ENCODE measurements at regions not wholly inside any gene's neighbourhood (a gene's known extent, or its start where the extent isn't known, plus 50 kb on each side); places are given as distances from the start of the nearest gene placed in this dataset.

DNA sequence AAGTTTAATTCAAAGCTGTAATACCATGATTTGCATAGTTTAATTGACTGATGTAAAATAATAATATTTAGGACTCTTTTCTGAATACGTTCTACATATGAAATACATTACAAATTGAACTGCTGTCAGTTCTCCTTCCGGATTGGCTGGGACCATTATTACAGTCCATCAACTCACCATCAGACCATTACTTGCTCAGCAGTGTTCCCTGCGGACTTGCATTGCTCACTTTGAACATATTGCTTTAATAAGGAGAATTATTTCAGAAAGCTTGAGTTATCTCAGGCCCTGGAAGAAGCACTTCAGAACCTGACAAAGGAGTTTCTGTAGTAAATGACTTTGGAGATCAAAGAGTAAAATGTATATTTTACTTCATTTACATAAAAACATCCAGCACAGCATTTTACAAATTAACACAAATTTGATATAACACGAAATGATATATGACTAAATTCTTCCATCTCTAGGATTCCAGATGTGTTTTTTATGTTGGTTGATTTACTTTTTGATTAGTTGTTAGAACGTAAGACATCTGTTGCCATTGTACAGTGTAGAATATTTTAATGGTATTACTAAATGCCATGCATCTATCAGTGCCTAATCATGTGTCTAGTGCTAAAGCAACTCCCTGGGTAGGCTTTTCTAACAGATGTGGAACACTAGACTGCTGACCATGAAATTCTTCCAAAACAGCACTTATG is 418.5 kb upstream of the SEMA3A start:
- Histone ChIP-seq H3K36me3 (ENCODE audit: control insufficient read depth, insufficient read depth, low read length) (no peaks in the 10 kb centered on the region), H3K4me3 (ENCODE audit: low read depth, low read length) (no peak overlapping the region), H3K27me3 (ENCODE audit: control insufficient read depth, insufficient read depth, low read length) (no peaks in the 10 kb centered on the region)
- FAIRE-seq (no peak), DNase-seq (ENCODE audit: low read depth) (no peak)
- TF ChIP-seq, protein P1, sequence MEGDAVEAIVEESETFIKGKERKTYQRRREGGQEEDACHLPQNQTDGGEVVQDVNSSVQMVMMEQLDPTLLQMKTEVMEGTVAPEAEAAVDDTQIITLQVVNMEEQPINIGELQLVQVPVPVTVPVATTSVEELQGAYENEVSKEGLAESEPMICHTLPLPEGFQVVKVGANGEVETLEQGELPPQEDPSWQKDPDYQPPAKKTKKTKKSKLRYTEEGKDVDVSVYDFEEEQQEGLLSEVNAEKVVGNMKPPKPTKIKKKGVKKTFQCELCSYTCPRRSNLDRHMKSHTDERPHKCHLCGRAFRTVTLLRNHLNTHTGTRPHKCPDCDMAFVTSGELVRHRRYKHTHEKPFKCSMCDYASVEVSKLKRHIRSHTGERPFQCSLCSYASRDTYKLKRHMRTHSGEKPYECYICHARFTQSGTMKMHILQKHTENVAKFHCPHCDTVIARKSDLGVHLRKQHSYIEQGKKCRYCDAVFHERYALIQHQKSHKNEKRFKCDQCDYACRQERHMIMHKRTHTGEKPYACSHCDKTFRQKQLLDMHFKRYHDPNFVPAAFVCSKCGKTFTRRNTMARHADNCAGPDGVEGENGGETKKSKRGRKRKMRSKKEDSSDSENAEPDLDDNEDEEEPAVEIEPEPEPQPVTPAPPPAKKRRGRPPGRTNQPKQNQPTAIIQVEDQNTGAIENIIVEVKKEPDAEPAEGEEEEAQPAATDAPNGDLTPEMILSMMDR (IDR thresholded peaks at IDR 0.05; ENCODE audit: insufficient read depth, low read length, severe bottlenecking): no peak

DNA sequence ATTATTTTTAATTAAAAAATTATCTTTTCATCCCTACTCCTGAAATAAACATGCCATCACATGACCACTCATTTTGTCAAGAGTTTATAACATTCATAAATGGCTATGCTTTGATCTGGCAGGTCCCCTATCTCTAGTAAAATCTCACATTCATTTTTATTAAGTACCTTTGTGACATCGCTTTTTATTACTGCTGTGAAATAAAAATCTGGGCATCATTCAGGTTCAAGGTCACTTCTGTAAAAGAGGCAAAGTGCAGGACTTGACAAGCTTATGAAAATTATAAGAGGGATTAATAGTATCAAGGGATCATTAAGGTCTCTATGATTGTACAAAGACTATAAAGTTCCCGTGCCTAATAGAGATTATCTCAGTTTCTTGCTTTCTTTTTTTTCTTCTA is 416.8 kb upstream of the SEMA3A start:
- Histone ChIP-seq H3K27me3 (ENCODE audit: control insufficient read depth, insufficient read depth, low read length) (no peaks in the 10 kb centered on the region), H3K36me3 (ENCODE audit: control insufficient read depth, insufficient read depth, low read length) (no peaks in the 10 kb centered on the region), H3K4me3 (ENCODE audit: low read depth, low read length) (no peak overlapping the region)
- TF ChIP-seq, protein P1 (IDR thresholded peaks at IDR 0.05; ENCODE audit: insufficient read depth, low read length, severe bottlenecking): no peak
- FAIRE-seq (no peak), DNase-seq (ENCODE audit: low read depth) (no peak)

DNA sequence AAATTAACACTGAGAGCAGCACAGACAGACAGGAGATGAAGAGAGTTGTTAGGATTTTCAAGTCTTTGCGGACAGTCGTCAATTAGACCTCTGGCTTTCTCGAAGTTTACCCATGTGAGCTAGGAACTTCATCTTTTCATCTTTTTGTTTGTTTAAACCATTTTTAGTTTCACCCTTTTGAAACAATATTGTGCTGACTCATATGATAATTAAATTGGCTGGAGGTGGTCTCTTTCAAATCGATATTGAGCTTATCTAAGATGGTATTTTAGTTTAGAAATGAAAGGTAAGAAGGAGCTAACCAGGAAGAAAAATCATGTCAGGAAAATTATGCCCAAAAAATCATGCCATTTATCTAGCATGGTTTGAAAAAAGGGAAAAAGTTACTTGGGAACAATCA is 415.8 kb upstream of the SEMA3A start:
- FAIRE-seq: no peak
- no peak for DNase-seq (ENCODE audit: low read depth)
- Histone ChIP-seq H3K4me3 (ENCODE audit: low read depth, low read length) (no peak overlapping the region), H3K27me3 (ENCODE audit: control insufficient read depth, insufficient read depth, low read length) (no peaks in the 10 kb centered on the region), H3K36me3 (ENCODE audit: control insufficient read depth, insufficient read depth, low read length) (no peaks in the 10 kb centered on the region)
- TF ChIP-seq, protein P1 (IDR thresholded peaks at IDR 0.05; ENCODE audit: insufficient read depth, low read length, severe bottlenecking): no peak

DNA sequence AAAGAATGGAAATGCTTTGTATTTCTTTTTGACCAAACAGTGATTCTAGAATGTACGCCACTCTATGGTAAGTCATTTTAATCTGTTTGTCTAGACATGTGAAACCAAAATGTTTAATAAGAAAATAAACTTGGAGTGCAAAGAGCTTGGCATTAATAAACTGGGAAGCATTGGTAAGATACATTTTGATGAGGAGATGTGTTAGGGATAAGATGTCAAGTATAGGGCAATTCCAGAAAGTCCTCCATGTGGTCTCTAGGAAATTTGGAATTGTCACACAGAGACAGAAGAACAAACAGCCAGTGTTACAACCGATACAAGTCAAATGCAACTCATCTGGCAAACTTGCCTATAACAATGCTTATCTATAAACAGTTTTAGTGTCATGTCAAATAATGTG is 410.7 kb upstream of the SEMA3A start:
- FAIRE-seq (no peak), DNase-seq (ENCODE audit: low read depth) (no peak)
- Histone ChIP-seq H3K4me3 (ENCODE audit: low read depth, low read length) (no peak overlapping the region), H3K27me3 (ENCODE audit: control insufficient read depth, insufficient read depth, low read length) (no peaks in the 10 kb centered on the region), H3K36me3 (ENCODE audit: control insufficient read depth, insufficient read depth, low read length) (no peaks in the 10 kb centered on the region)
- TF ChIP-seq, protein P1 (IDR thresholded peaks at IDR 0.05; ENCODE audit: insufficient read depth, low read length, severe bottlenecking): no peak

DNA sequence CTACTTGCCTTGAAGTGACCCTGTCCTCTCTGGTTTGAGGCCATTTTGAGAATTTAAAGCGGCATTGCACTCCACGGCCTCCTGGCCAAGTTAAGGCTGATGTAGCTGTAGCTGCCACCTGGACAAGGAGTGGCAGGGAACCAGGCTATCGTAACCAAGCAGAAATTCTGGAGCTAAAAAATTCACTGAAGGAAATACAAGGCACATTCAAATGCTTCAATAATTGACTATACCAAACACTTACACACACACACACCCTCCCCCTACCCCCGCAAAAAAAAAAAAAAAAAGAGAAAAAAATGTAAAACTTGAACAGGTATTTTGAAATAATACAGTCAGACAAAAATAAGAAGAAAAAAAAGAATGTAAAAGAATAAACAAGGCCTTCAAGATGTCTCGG is 409.0 kb upstream of the SEMA3A start:
- no peak for DNase-seq (ENCODE audit: low read depth)
- TF ChIP-seq, protein P1 (IDR thresholded peaks at IDR 0.05; ENCODE audit: insufficient read depth, low read length, severe bottlenecking): no peak
- H3K27me3 ChIP-seq (ENCODE audit: control insufficient read depth, insufficient read depth, low read length): no peaks in the 10 kb centered on the region
- no peaks in the 10 kb centered on the region for H3K36me3 ChIP-seq (ENCODE audit: control insufficient read depth, insufficient read depth, low read length)
- H3K4me3 ChIP-seq (ENCODE audit: low read depth, low read length): no peak overlapping the region
- no peak for FAIRE-seq

DNA sequence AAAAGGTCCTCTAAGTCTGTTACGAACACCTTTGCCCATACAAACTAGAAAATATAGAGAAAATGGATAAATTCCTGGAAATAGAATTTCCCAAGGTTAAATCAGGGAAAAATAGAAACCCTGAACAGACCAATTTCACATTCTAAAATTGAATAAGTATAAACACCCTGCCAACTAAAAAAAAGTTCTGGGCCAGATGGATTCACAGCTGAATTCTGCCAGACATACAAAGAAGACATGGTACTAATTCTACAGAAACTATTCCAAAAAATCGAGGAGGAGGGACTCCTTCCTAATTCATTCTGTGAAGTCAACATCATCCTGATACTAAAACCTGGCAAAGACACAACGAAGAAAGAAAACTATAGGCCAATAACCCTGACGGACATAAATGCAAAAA is 400.4 kb upstream of the SEMA3A start:
- Histone ChIP-seq H3K36me3 (ENCODE audit: control insufficient read depth, insufficient read depth, low read length) (no peaks in the 10 kb centered on the region), H3K4me3 (ENCODE audit: low read depth, low read length) (no peak overlapping the region), H3K27me3 (ENCODE audit: control insufficient read depth, insufficient read depth, low read length) (no peaks in the 10 kb centered on the region)
- DNase-seq (ENCODE audit: low read depth) (no peak), FAIRE-seq (no peak)
- TF ChIP-seq, protein P1 (IDR thresholded peaks at IDR 0.05; ENCODE audit: insufficient read depth, low read length, severe bottlenecking): no peak

All from bronchial epithelial cell (primary cell).